Neural cell (in vitro differentiated cells): ENCODE measurements at regions not wholly inside any gene's neighbourhood (a gene's known extent, or its start where the extent isn't known, plus 50 kb on each side); places are given as distances from the start of the nearest gene placed in this dataset.

Experiments used
- CTCF ChIP-seq: fragments of 450-650 bp; IDR thresholded peaks from 2 replicates; pipeline ENCODE4 v1.5.1; 2014; ENCODE audit warnings: antibody characterized with exemption, mild to moderate bottlenecking, moderate library complexity; ENCODE audit not compliant: poor library complexity, severe bottlenecking
- POLR2AphosphoS5 ChIP-seq: IDR thresholded peaks from 2 replicates; pipeline ENCODE4 v1.6.1; 2012

DNA sequence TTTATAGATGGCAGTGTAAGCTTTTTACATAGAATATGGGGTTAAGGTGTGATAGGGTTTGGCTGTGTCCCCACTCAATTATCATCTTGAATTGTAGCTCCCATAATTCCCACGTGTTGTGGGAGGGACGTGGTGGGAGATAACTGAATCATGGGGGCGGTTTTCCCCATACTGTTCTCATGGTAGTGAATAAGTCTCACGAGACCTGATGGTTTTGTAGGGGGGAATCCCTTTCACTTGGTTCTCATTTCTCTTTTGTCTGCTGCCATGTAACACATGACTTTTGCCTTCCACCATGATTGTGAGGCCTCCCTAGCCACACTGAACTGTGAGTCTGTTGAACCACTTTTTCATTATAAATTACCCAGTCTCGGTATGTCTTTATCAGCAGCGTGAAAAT is 290.3 kb upstream of the B3GALT2 start:
- no peak for TF ChIP-seq CTCF
- no peak for TF ChIP-seq POLR2AphosphoS5
